NCI-H1436 treated with DMSO at 0.1 percent for 48 hours (cell line): ENCODE measurements at regions not wholly inside any gene's neighbourhood (a gene's known extent, or its start where the extent isn't known, plus 50 kb on each side); places are given as distances from the start of the nearest gene placed in this dataset.

Experiments used
- DNase-seq: peaks from one replicate; lab custom pipeline; 2025; lab: John Stamatoyannopoulos, UW

GRCh38 chr12:31867292-31867691, 91.9 kb upstream of the RESF1 start:
- DNase-seq: no peak

- DNase-seq: no peak
These were observed 92.7 kb upstream of the RESF1 start for GRCh38 chr12:31866523-31866922.

GRCh38 chr12:31865023-31865422, 94.2 kb upstream of the RESF1 start:
- no peak for DNase-seq

GRCh38 chr12:31861360-31861759, 97.9 kb upstream of the RESF1 start:
- no peak for DNase-seq

- DNase-seq: no peak
These were observed 98.8 kb upstream of the RESF1 start for GRCh38 chr12:31860401-31860800.

- DNase-seq: no peak
These were observed 99.8 kb upstream of the RESF1 start for GRCh38 chr12:31859232-31859977.

GRCh38 chr12:31855427-31855826, 103.8 kb upstream of the RESF1 start:
- no peak for DNase-seq

- DNase-seq: no peak
These were observed 105.2 kb upstream of the RESF1 start for GRCh38 chr12:31853977-31854376.

GRCh38 chr12:31853520-31853919, 105.7 kb upstream of the RESF1 start:
- no peak for DNase-seq

- DNase-seq: no peak
These were observed 108.9 kb upstream of the RESF1 start for GRCh38 chr12:31850268-31850667.

- no peak for DNase-seq
These were observed 110.0 kb upstream of the RESF1 start for GRCh38 chr12:31849090-31849687.

GRCh38 chr12:31846405-31846804, 112.8 kb upstream of the RESF1 start:
- DNase-seq: no peak

- no peak for DNase-seq
These were observed 113.4 kb upstream of the RESF1 start for GRCh38 chr12:31845613-31846322.

GRCh38 chr12:31843398-31844095, 114.7 kb upstream of the AMN1 start:
- DNase-seq: no peak

GRCh38 chr12:31837913-31838312, 109.1 kb upstream of the AMN1 start:
- DNase-seq: no peak

GRCh38 chr12:31835276-31835882, 106.6 kb upstream of the AMN1 start:
- DNase-seq: no peak

- DNase-seq: no peak
These were observed 105.3 kb upstream of the AMN1 start for GRCh38 chr12:31834150-31834549.

GRCh38 chr12:31832740-31833729, 104.2 kb upstream of the AMN1 start:
- no peak for DNase-seq

GRCh38 chr12:31828071-31828470, 99.2 kb upstream of the AMN1 start:
- no peak for DNase-seq

- DNase-seq: no peak
These were observed 93.9 kb upstream of the AMN1 start for GRCh38 chr12:31822761-31823160.

GRCh38 chr12:31821484-31821883, 92.7 kb upstream of the AMN1 start:
- DNase-seq: no peak
